Muscle of leg (tissue), 3 donors: ENCODE measurements at regions not wholly inside any gene's neighbourhood (a gene's known extent, or its start where the extent isn't known, plus 50 kb on each side); places are given as distances from the start of the nearest gene placed in this dataset.

ENCODE experiments used
- DNase-seq: peaks from one replicate; pipeline ENCODE4 v3.0.0; 2013
- H3K27ac ChIP-seq: one replicate; pipeline ENCODE4 v1.5.1; 2013; ENCODE audit warnings: mild to moderate bottlenecking, low read length, control low read depth
- H3K27me3 ChIP-seq: one replicate; pipeline ENCODE4 v1.6.1; 2013; ENCODE audit warnings: low read length; ENCODE audit not compliant: control insufficient read depth, insufficient read depth
- H3K36me3 ChIP-seq: one replicate; pipeline ENCODE4 v1.6.1; 2013; ENCODE audit warnings: low read length; ENCODE audit not compliant: control insufficient read depth, insufficient read depth
- H3K4me1 ChIP-seq: one replicate; pipeline ENCODE4 v1.6.1; 2013; ENCODE audit warnings: low read length; ENCODE audit not compliant: control insufficient read depth, insufficient read depth
- H3K4me3 ChIP-seq: one replicate; pipeline ENCODE4 v1.5.1; 2013; ENCODE audit warnings: low read length, control low read depth
- H3K9me3 ChIP-seq: replicated peaks from 2 replicates; pipeline ENCODE4 v1.6.1; 2013; ENCODE audit warnings: low read depth, low read length; ENCODE audit not compliant: control insufficient read depth
- WGBS: methylation state at CpG from one replicate; pipeline ENCODE4 v1.1.5; 2013; ENCODE audit warnings: missing lambda C conversion rate; ENCODE audit not compliant: insufficient coverage; 5-methylcytosine and 5-hydroxymethylcytosine counted together

- H3K27me3 ChIP-seq, result peaks cover 2% of the 10 kb centered on the region
- no peak overlapping the region for H3K27ac ChIP-seq
- no peak overlapping the region for H3K4me3 ChIP-seq
- no peak for DNase-seq
- H3K9me3 ChIP-seq, result peaks cover 3% of the 10 kb centered on the region
- H3K36me3 ChIP-seq, result no peaks in the 10 kb centered on the region
- no peaks in the 10 kb centered on the region for H3K4me1 ChIP-seq
These were observed 629.3 kb downstream of the ANXA1 start for GRCh38 chr9:73780916-73781315.

GRCh38 chr9:73782166-73782565 is 630.5 kb downstream of the ANXA1 start:
- no peak overlapping the region for H3K4me3 ChIP-seq
- no CpG with 5 or more reads among the region's 3 CpGs for WGBS
- no peaks in the 10 kb centered on the region for H3K36me3 ChIP-seq
- DNase-seq, result no peak
- peaks cover 3% of the 10 kb centered on the region for H3K9me3 ChIP-seq
- H3K27me3 ChIP-seq, result peaks cover 2% of the 10 kb centered on the region
- no peaks in the 10 kb centered on the region for H3K4me1 ChIP-seq
- H3K27ac ChIP-seq, result no peak overlapping the region

GRCh38 chr9:73799446-73799845 is 647.8 kb downstream of the ANXA1 start:
- H3K27me3 ChIP-seq, result no peaks in the 10 kb centered on the region
- no peaks in the 10 kb centered on the region for H3K9me3 ChIP-seq
- H3K27ac ChIP-seq, result no peak overlapping the region
- H3K36me3 ChIP-seq, result no peaks in the 10 kb centered on the region
- H3K4me3 ChIP-seq, result no peak overlapping the region
- no peak for DNase-seq
- H3K4me1 ChIP-seq, result no peaks in the 10 kb centered on the region

- H3K4me3 ChIP-seq, result no peak overlapping the region
- no peaks in the 10 kb centered on the region for H3K27me3 ChIP-seq
- no peaks in the 10 kb centered on the region for H3K4me1 ChIP-seq
- DNase-seq, result no peak
- no peak overlapping the region for H3K27ac ChIP-seq
- H3K36me3 ChIP-seq, result no peaks in the 10 kb centered on the region
- WGBS, result 80% methylated on average over 1 of the region's 2 CpGs
- no peaks in the 10 kb centered on the region for H3K9me3 ChIP-seq
These were observed 653.4 kb downstream of the ANXA1 start for GRCh38 chr9:73805111-73805510.

- no peak overlapping the region for H3K27ac ChIP-seq
- no peaks in the 10 kb centered on the region for H3K36me3 ChIP-seq
- DNase-seq, result no peak
- H3K4me1 ChIP-seq, result no peaks in the 10 kb centered on the region
- WGBS, result no CpG with 5 or more reads among the region's 1 CpG
- H3K27me3 ChIP-seq, result no peaks in the 10 kb centered on the region
- no peak overlapping the region for H3K4me3 ChIP-seq
- H3K9me3 ChIP-seq, result no peaks in the 10 kb centered on the region
These were observed 654.3 kb downstream of the ANXA1 start for GRCh38 chr9:73805853-73806458.

- no peak for DNase-seq
- no peaks in the 10 kb centered on the region for H3K9me3 ChIP-seq
- H3K36me3 ChIP-seq, result no peaks in the 10 kb centered on the region
- H3K27ac ChIP-seq, result no peak overlapping the region
- no CpG with 5 or more reads among the region's 2 CpGs for WGBS
- no peaks in the 10 kb centered on the region for H3K27me3 ChIP-seq
- no peak overlapping the region for H3K4me3 ChIP-seq
- H3K4me1 ChIP-seq, result no peaks in the 10 kb centered on the region
These were observed 655.2 kb downstream of the ANXA1 start for GRCh38 chr9:73806876-73807275.

- Histone ChIP-seq H3K36me3 (no peaks in the 10 kb centered on the region), H3K27ac (no peak overlapping the region), H3K9me3 (no peaks in the 10 kb centered on the region), H3K4me1 (no peaks in the 10 kb centered on the region), H3K4me3 (no peak overlapping the region), H3K27me3 (no peaks in the 10 kb centered on the region)
- no CpG with 5 or more reads among the region's 1 CpG for WGBS
- DNase-seq, result no peak
These were observed 656.3 kb downstream of the ANXA1 start for GRCh38 chr9:73807952-73808351.

- H3K4me3 ChIP-seq, result no peak overlapping the region
- no peaks in the 10 kb centered on the region for H3K27me3 ChIP-seq
- H3K4me1 ChIP-seq, result no peaks in the 10 kb centered on the region
- H3K9me3 ChIP-seq, result no peaks in the 10 kb centered on the region
- DNase-seq, result no peak
- no peaks in the 10 kb centered on the region for H3K36me3 ChIP-seq
- WGBS, result no CpG with 5 or more reads among the region's 3 CpGs
- H3K27ac ChIP-seq, result no peak overlapping the region
These were observed 659.0 kb downstream of the ANXA1 start for GRCh38 chr9:73810585-73811215.

GRCh38 chr9:73813546-73813945 is 661.9 kb downstream of the ANXA1 start:
- no peaks in the 10 kb centered on the region for H3K9me3 ChIP-seq
- no CpG with 5 or more reads among the region's 2 CpGs for WGBS
- no peaks in the 10 kb centered on the region for H3K27me3 ChIP-seq
- H3K4me3 ChIP-seq, result no peak overlapping the region
- H3K4me1 ChIP-seq, result no peaks in the 10 kb centered on the region
- H3K27ac ChIP-seq, result no peak overlapping the region
- H3K36me3 ChIP-seq, result no peaks in the 10 kb centered on the region
- DNase-seq, result no peak

GRCh38 chr9:73816905-73817304 is 665.2 kb downstream of the ANXA1 start:
- no peaks in the 10 kb centered on the region for H3K9me3 ChIP-seq
- no peak overlapping the region for H3K4me3 ChIP-seq
- no peaks in the 10 kb centered on the region for H3K4me1 ChIP-seq
- DNase-seq, result no peak
- H3K27me3 ChIP-seq, result no peaks in the 10 kb centered on the region
- no peak overlapping the region for H3K27ac ChIP-seq
- 59% methylated on average over 4 of the region's 12 CpGs for WGBS
- no peaks in the 10 kb centered on the region for H3K36me3 ChIP-seq

- H3K4me3 ChIP-seq, result no peak overlapping the region
- no peak for DNase-seq
- H3K9me3 ChIP-seq, result no peaks in the 10 kb centered on the region
- H3K36me3 ChIP-seq, result no peaks in the 10 kb centered on the region
- H3K27me3 ChIP-seq, result no peaks in the 10 kb centered on the region
- H3K4me1 ChIP-seq, result no peaks in the 10 kb centered on the region
- no CpG with 5 or more reads among the region's 1 CpG for WGBS
- H3K27ac ChIP-seq, result no peak overlapping the region
These were observed 672.5 kb upstream of the RORB start for GRCh38 chr9:73824671-73825070.
